AG09309 (cell line): ENCODE measurements at regions not wholly inside any gene's neighbourhood (a gene's known extent, or its start where the extent isn't known, plus 50 kb on each side); places are given as distances from the start of the nearest gene placed in this dataset.
"Not testable (repeated sequence)": the region's sequence is repeated elsewhere in the genome, so short reads cannot be mapped to it uniquely, and the experiment has no call there.

Experiments
- DNase-seq: peaks from one replicate; pipeline ENCODE4 v3.0.0-alpha.2; 2010; ENCODE audit warnings: low read depth
- H3K4me3 ChIP-seq: 2 replicates; pipeline ENCODE4 v1.5.1; 2011; ENCODE audit warnings: mild to moderate bottlenecking, low read depth, low read length, moderate library complexity; ENCODE audit not compliant: control insufficient read depth

DNA sequence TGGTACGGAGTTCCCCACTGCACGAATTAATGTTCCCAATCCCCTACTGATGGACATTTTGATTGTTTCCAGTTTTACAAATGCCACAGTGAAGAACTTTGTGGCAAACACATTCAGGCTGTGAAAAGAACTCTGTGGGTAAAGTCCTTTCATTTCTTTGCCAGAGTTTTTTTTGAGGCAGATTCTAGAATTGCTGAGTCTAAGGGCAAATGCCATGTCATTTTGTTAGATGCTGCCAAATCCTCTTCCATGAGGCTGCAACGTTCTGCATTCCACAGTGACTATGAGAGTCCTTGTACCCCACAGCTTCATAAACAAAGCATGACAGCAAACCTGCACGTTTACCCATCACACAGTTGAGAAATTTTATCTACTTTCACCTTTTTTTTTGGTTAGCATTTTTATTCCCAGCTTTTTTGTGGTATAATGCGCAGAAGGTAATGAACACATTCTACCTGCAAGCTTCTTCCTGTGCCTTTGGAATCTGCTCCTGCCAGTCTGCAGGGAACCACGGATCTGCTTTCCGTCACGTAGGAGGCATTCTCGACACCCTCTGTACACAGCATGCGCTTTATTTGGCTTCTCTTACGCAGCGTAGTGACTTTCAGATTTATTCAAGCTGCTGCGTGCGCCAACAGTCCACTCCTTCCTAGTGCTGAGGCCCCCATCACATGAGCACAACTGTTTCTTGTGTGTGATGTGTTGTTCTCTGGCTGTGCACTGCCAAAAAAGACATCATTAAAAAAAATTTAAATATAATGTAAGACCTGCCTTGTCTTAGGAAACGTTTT, 51.2 kb upstream of the TNK2 start:
- not testable (repeated sequence) for DNase-seq, H3K4me3 ChIP-seq

DNA sequence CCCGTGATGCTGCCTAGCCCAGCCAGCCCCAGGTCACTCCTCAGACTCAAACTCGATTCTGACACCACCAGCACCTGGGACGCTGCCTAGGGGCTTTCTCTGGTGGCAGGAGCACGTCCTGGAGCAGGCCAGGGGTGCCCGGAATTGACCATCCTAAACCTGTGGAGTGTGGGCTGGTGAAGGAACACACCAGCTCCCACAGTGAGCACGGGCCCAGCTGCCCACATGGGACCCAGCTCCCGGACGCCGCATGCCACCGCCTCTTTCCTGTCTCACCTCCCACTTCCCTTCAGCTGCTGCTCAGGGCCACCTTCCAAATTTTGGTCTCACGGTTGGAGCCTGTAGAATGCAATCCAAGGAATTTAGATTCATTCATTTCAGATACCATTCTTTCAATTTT, 50.4 kb upstream of the TNK2 start:
- not testable (repeated sequence) for DNase-seq, H3K4me3 ChIP-seq
